Gastrocnemius medialis (tissue), 4 donors: ENCODE measurements at regions not wholly inside any gene's neighbourhood (a gene's known extent, or its start where the extent isn't known, plus 50 kb on each side); places are given as distances from the start of the nearest gene placed in this dataset.

Experiments
- CTCF ChIP-seq, 5 experiments: fragments of 450-650 bp in 3 of 5; fragments of 200-600 bp in 2 of 5; sonication (generic) in 2 of 5; IDR thresholded peaks in 4 of 5; conservative IDR thresholded peaks in 1 of 5; 1 replicate in 4 of 5; 2 replicates in 1 of 5; pipeline ENCODE4 v1.5.1; 2016 to 2019; ENCODE audit warnings: antibody characterized with exemption in 5 of 5, mild to moderate bottlenecking in 3 of 5, moderate library complexity in 3 of 5
- POLR2A ChIP-seq, 2 donors: fragments of 450-650 bp; IDR thresholded peaks; one replicate each; pipeline ENCODE4 v1.6.1; 2017; ENCODE audit warnings: antibody characterized with exemption in 2 of 2, mild to moderate bottlenecking in 2 of 2, moderate library complexity in 2 of 2

- TF ChIP-seq POLR2A (IDR thresholded peaks at IDR 0.05) (no peak), CTCF (IDR thresholded peaks at IDR 0.05 in 4 of 5, conservative IDR thresholded peaks at IDR 0.05 in 1 of 5) (no peak)
Observed at GRCh38 chr18:54777118-54777791, 51.0 kb upstream of the RAB27B start.
